ENCODE measurements at regions not wholly inside any gene's neighbourhood (a gene's known extent, or its start where the extent isn't known, plus 50 kb on each side); places are given as distances from the start of the nearest gene placed in this dataset.

DNA sequence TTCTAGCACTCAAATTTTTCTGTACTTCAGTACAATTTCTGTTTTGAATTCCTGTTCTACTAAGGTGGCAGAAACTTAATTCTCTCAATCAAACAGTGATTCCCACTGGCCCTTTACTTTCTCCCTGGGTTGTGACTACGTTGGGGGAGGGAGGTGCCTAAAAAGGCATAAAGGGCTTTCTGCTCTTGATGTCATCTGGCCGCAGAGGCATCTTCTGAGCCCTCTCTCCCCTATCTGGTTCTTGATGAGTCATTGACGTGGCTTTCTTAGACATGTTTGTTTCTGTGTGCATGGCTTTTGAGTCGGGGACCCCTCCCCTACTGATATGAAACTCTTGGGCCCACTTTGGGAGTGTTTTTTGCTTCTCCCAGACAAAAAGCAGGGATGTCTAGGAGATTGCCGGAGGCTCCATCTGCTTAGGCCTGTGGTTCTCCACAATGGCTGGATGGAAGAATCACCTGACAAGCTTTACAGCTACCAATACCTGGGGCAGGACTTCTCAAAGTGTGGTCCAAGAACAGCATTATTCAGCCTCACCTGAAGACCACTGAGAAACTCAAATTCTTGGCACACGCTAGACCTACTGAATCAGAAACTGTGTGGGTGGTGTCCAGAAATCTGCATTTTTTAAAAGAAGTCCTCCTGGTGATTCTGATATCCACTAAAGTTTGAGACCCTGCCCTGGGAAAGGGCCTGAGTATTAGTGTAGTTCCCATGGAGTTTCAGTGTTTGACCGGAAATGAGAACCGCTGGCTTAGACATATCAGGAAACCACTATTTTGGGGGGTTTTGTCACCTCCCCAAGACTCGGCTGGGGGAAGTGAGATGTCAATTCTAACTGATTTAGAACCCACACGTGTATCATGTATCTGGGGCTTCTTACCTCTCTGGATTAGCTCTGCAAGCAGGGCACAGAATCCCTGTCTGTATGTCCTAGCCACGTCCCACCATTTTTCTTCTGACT lies 395.7 kb upstream of the PDE3A start:
- Histone ChIP-seq H3K9me1 (ENCODE audit: insufficient read depth, low read length) (no peaks in the 10 kb centered on the region), H3K23ac (ENCODE audit: low read depth, low read length) (no peak overlapping the region), H3K4me3 (ENCODE audit: insufficient read depth, low read depth, low read length) (no peak overlapping the region), H3K4ac (ENCODE audit: low read depth, low read length) (no peak overlapping the region), H3K9ac (ENCODE audit: low read depth, low read length) (no peak overlapping the region), H3K36me3 (ENCODE audit: control insufficient read depth, insufficient read depth, low read length) (no peaks in the 10 kb centered on the region), H2AK5ac (ENCODE audit: low read depth, low read length) (no peak overlapping the region), H3K27me3 (ENCODE audit: control insufficient read depth, insufficient read depth, low read length) (no peaks in the 10 kb centered on the region), H3K56ac (ENCODE audit: extremely low read depth, insufficient read depth, low read length) (no peak overlapping the region), H4K8ac (ENCODE audit: low read depth in 2 of 2, low read length in 2 of 2) (no peak overlapping the region), H4K20me1 (ENCODE audit: insufficient read depth, low read length) (no peaks in the 10 kb centered on the region), H3K14ac (replicated peaks; ENCODE audit: low read depth, low read length) (no peak overlapping the region), H3K9me3 (ENCODE audit: control insufficient read depth, insufficient read depth, low read length) (no peaks in the 10 kb centered on the region), H2BK15ac (ENCODE audit: low read depth, low read length) (no peak overlapping the region), H3K27ac (ENCODE audit: insufficient read depth, low read length) (no peak overlapping the region), H2AK9ac (replicated peaks; ENCODE audit: low read depth, low read length, poor library complexity) (no peak overlapping the region), H2BK20ac (ENCODE audit: low read depth, low read length) (no peak overlapping the region), H2BK120ac (ENCODE audit: low read depth, low read length) (no peak overlapping the region), H3K4me1 (ENCODE audit: control insufficient read depth, insufficient read depth, low read length) (peaks cover 3% of the 10 kb centered on the region; the same call in 1 of the 2 replicates), H4K5ac (ENCODE audit: low read depth, low read length) (no peak overlapping the region), H4K91ac (ENCODE audit: insufficient read depth, low read depth, low read length) (no peak overlapping the region), H2BK5ac (ENCODE audit: low read depth, low read length, poor library complexity, severe bottlenecking) (no peak overlapping the region), H2AFZ (replicated peaks; ENCODE audit: low read length, poor library complexity) (no peak overlapping the region), H3K4me2 (ENCODE audit: low read depth, low read length) (no peak overlapping the region), H3K18ac (ENCODE audit: low read depth, low read length) (peak overlapping the region; percentile 21; the same call in 1 of the 2 replicates), H3K79me1 (ENCODE audit: low read depth in 1 of 2, low read length in 2 of 2) (no peaks in the 10 kb centered on the region)
- POLR2A ChIA-PET (ENCODE audit: unreplicated experiment) = no interaction called here
- dilution Hi-C loops (cut with HindIII; ENCODE audit: low sequenced_read_pairs, unreplicated experiment) = no loop called here
- intact Hi-C loops (cut with micrococcal nuclease) = no loop called here
- CTCF ChIA-PET = no interaction called here
- no TSS peak for BruUV-seq (replicated peaks)
- in situ Hi-C loops (cut with MboI; ENCODE audit: low sequenced_read_pairs) = loop anchor here (10.0 kb wide), 1 partner anchor 58 kb away; no protein-coding TSS in a partner anchor
- 80% methylated on average over 1 of the region's 11 CpGs; no CpG with 5 or more reads in 1 of the 2 experiments for WGBS, 2 experiments (ENCODE audit: extremely low coverage in 2 of 2, insufficient read length in 1 of 2)
- DNase-seq (peak; percentile 13), ATAC-seq (ENCODE audit: low read depth) (no peak)
- TF ChIP-seq CHD1 (IDR thresholded peaks at IDR 0.05; ENCODE audit: low read depth, low read length) (no peak), MAFK (IDR thresholded peaks at IDR 0.05; ENCODE audit: low read depth, low read length) (no peak)
